H9 (cell line): ENCODE measurements at regions not wholly inside any gene's neighbourhood (a gene's known extent, or its start where the extent isn't known, plus 50 kb on each side); places are given as distances from the start of the nearest gene placed in this dataset.

ENCODE experiments used
- DNase-seq: peaks from one replicate; pipeline ENCODE4 v3.0.0-alpha.2; 2017
- H2AFZ ChIP-seq: one replicate; pipeline ENCODE4 v1.6.1; 2013; ENCODE audit warnings: mild to moderate bottlenecking, low read length, control low read depth, moderate library complexity
- H2AK5ac ChIP-seq: 2 replicates; pipeline ENCODE4 v1.6.1; 2013; ENCODE audit warnings: low read length, control low read depth, mixed read lengths; ENCODE audit not compliant: insufficient read length
- H2BK120ac ChIP-seq: one replicate; pipeline ENCODE4 v1.6.1; 2013; ENCODE audit warnings: low read depth, mild to moderate bottlenecking, low read length, control low read depth, inconsistent platforms; ENCODE audit not compliant: poor library complexity, severe bottlenecking
- H2BK12ac ChIP-seq: 2 replicates; pipeline ENCODE4 v1.6.1; 2013; ENCODE audit warnings: low read length, control low read depth, mixed read lengths, low read depth; ENCODE audit not compliant: insufficient read length
- H2BK15ac ChIP-seq: 2 replicates; pipeline ENCODE4 v1.6.1; 2013; ENCODE audit warnings: low read depth, low read length, control low read depth
- H2BK20ac ChIP-seq: one replicate; pipeline ENCODE4 v1.6.1; 2013; ENCODE audit warnings: low read depth, mild to moderate bottlenecking, low read length, control low read depth, inconsistent platforms; ENCODE audit not compliant: poor library complexity, severe bottlenecking
- H2BK5ac ChIP-seq: 2 replicates; pipeline ENCODE4 v1.6.1; 2013; ENCODE audit warnings: low read length, control low read depth, mixed read lengths; ENCODE audit not compliant: insufficient read length
- H3K14ac ChIP-seq: 2 replicates; pipeline ENCODE4 v1.6.1; 2013; ENCODE audit warnings: low read length, control low read depth; ENCODE audit not compliant: insufficient read depth
- H3K18ac ChIP-seq: 2 replicates; pipeline ENCODE4 v1.6.1; 2013; ENCODE audit warnings: low read depth, mild to moderate bottlenecking, mixed read lengths, low read length, control low read depth; ENCODE audit not compliant: insufficient read length
- H3K23ac ChIP-seq: 2 replicates; pipeline ENCODE4 v1.6.1; 2013; ENCODE audit warnings: low read length, control low read depth, mixed read lengths, low read depth; ENCODE audit not compliant: insufficient read length
- H3K23me2 ChIP-seq: 2 replicates; pipeline ENCODE4 v1.6.1; 2013; ENCODE audit warnings: low read depth, mild to moderate bottlenecking, mixed read lengths, low read length, control low read depth; ENCODE audit not compliant: insufficient read length, poor library complexity, severe bottlenecking
- H3K27ac ChIP-seq: 2 replicates; pipeline ENCODE4 v1.5.1; 2013; ENCODE audit warnings: low read length, control low read depth, mixed read lengths, low read depth; ENCODE audit not compliant: insufficient read length
- H3K27me3 ChIP-seq: 2 replicates; pipeline ENCODE4 v1.6.1; 2013; ENCODE audit warnings: low read length, control low read depth, inconsistent platforms; ENCODE audit not compliant: insufficient read depth
- H3K4ac ChIP-seq: 2 replicates; pipeline ENCODE4 v1.6.1; 2013; ENCODE audit warnings: low read depth, mild to moderate bottlenecking, control low read depth, inconsistent platforms, low read length, moderate library complexity
- H3K4me1 ChIP-seq: 2 replicates; pipeline ENCODE4 v1.6.1; 2013; ENCODE audit warnings: low read length, control low read depth, inconsistent platforms; ENCODE audit not compliant: insufficient read depth
- H3K4me2 ChIP-seq: 2 replicates; pipeline ENCODE4 v1.6.1; 2013; ENCODE audit warnings: low read length, control low read depth, mixed read lengths; ENCODE audit not compliant: insufficient read length, insufficient read depth
- H3K56ac ChIP-seq: 2 replicates; pipeline ENCODE4 v1.6.1; 2013; ENCODE audit warnings: low read depth, mild to moderate bottlenecking, mixed read lengths, low read length, control low read depth; ENCODE audit not compliant: insufficient read length
- H3K79me1 ChIP-seq: 2 replicates; pipeline ENCODE4 v1.6.1; 2013; ENCODE audit warnings: low read depth, mild to moderate bottlenecking, moderate library complexity, low read length, control low read depth, inconsistent platforms; ENCODE audit not compliant: insufficient read depth, poor library complexity, severe bottlenecking
- H3K79me2 ChIP-seq: 2 replicates; pipeline ENCODE4 v1.6.1; 2013; ENCODE audit warnings: low read length, control low read depth, inconsistent platforms; ENCODE audit not compliant: insufficient read depth
- H3K9ac ChIP-seq: 2 replicates; pipeline ENCODE4 v1.6.1; 2013; ENCODE audit warnings: low read length, control low read depth, mixed read lengths; ENCODE audit not compliant: insufficient read length; ENCODE audit errors: extremely low read depth
- H3K9me3 ChIP-seq: one replicate; pipeline ENCODE4 v1.6.1; 2013; ENCODE audit warnings: low read depth, low read length, inconsistent platforms; ENCODE audit not compliant: control insufficient read depth
- H3T11ph ChIP-seq: one replicate; pipeline ENCODE4 v1.6.1; 2013; ENCODE audit warnings: mild to moderate bottlenecking, low read length, control low read depth, inconsistent platforms
- H4K20me1 ChIP-seq: one replicate; pipeline ENCODE4 v1.6.1; 2013; ENCODE audit not compliant: control insufficient read depth, insufficient read length, insufficient read depth
- H4K5ac ChIP-seq: 2 replicates; pipeline ENCODE4 v1.6.1; 2013; ENCODE audit warnings: low read depth, mild to moderate bottlenecking, mixed read lengths, low read length, control low read depth; ENCODE audit not compliant: insufficient read length
- H4K8ac ChIP-seq: replicated peaks from 2 replicates; pipeline ENCODE4 v1.6.1; 2013; ENCODE audit warnings: low read length, control low read depth, mixed read lengths, low read depth; ENCODE audit not compliant: insufficient read length
- H4K91ac ChIP-seq: 2 replicates; pipeline ENCODE4 v1.6.1; 2013; ENCODE audit warnings: low read depth, mild to moderate bottlenecking, moderate library complexity, mixed read lengths, low read length, control low read depth; ENCODE audit not compliant: insufficient read length
- H3K27ac Mint-ChIP-seq, 3 experiments: 2 replicates in 2 of 3; 3 replicates in 1 of 3; pipeline ENCODE4 v1.8.0; 2020 to 2021; ENCODE audit warnings: mixed read lengths in 3 of 3, mild to moderate bottlenecking in 1 of 3, moderate library complexity in 1 of 3
- H3K27me3 Mint-ChIP-seq: 2 replicates; pipeline ENCODE4 v1.8.0; 2021; ENCODE audit warnings: low read depth, mild to moderate bottlenecking, moderate library complexity, mixed read lengths
- H3K36me3 Mint-ChIP-seq, 3 experiments: 2 replicates in 2 of 3; 3 replicates in 1 of 3; pipeline ENCODE4 v1.8.0; 2020 to 2021; ENCODE audit warnings: low read depth in 3 of 3, mixed read lengths in 3 of 3; ENCODE audit not compliant: insufficient read depth in 1 of 3
- H3K4me1 Mint-ChIP-seq, 2 experiments: 2 replicates each; pipeline ENCODE4 v1.8.0; 2020; ENCODE audit warnings: mixed read lengths in 2 of 2
- H3K4me3 Mint-ChIP-seq, 2 experiments: 2 replicates in 1 of 2; 3 replicates in 1 of 2; pipeline ENCODE4 v1.8.0; 2020 to 2021; ENCODE audit warnings: mild to moderate bottlenecking in 2 of 2, mixed read lengths in 2 of 2, moderate library complexity in 1 of 2
- H3K9me3 Mint-ChIP-seq, 2 experiments: 2 replicates in 1 of 2; 3 replicates in 1 of 2; pipeline ENCODE4 v1.8.0; 2020; ENCODE audit warnings: mild to moderate bottlenecking in 2 of 2, mixed read lengths in 2 of 2, moderate library complexity in 1 of 2
- CTCF ChIP-seq: fragments of 200-600 bp; sonication (generic); conservative IDR thresholded peaks from 3 replicates; pipeline ENCODE4 v1.8.0; 2021; ENCODE audit warnings: antibody characterized with exemption, mild to moderate bottlenecking
- WGBS: extraction: QIAGEN DNeasy Blood & Tissue Kit; methylation state at CpG from one replicate; pipeline ENCODE4 v1.1.7; 2013; ENCODE audit warnings: missing lambda C conversion rate, low lambda C conversion rate, mixed read lengths; ENCODE audit not compliant: insufficient read length; ENCODE audit errors: extremely low coverage; 5-methylcytosine and 5-hydroxymethylcytosine counted together

- H3K27ac Mint-ChIP-seq: no peak overlapping the region
- H3K14ac ChIP-seq: no peak overlapping the region
- H3K56ac ChIP-seq: no peak overlapping the region
- peaks cover 3% of the 10 kb centered on the region; the same call in 1 of the 2 replicates for H3K4me1 ChIP-seq
- peaks cover 3 to 9% of the 10 kb centered on the region in 2 experiments; a peak in 3 of 4 replicates for H3K4me1 Mint-ChIP-seq
- H3K9me3 Mint-ChIP-seq: peaks cover 8 to 13% of the 10 kb centered on the region in 2 experiments; a peak in 4 of 5 replicates
- no peak overlapping the region for H4K8ac ChIP-seq
- H3K23me2 ChIP-seq: no peaks in the 10 kb centered on the region
- no peak overlapping the region for H3K9ac ChIP-seq
- no peak overlapping the region for H2BK120ac ChIP-seq
- H3K79me2 ChIP-seq: no peaks in the 10 kb centered on the region
- H2BK15ac ChIP-seq: no peak overlapping the region
- H3K4me2 ChIP-seq: no peak overlapping the region
- H3K27me3 ChIP-seq: no peaks in the 10 kb centered on the region; the same call in 1 of the 2 replicates
- no peaks in the 10 kb centered on the region for H4K20me1 ChIP-seq
- no peak overlapping the region for H2BK5ac ChIP-seq
- no CpG with 5 or more reads among the region's 6 CpGs for WGBS
- no peak overlapping the region for H4K5ac ChIP-seq
- no peak overlapping the region for H4K91ac ChIP-seq
- H3K23ac ChIP-seq: no peak overlapping the region
- peaks cover 4% of the 10 kb centered on the region for H3K27me3 Mint-ChIP-seq
- no peak overlapping the region for H2BK12ac ChIP-seq
- no peak overlapping the region for H3K4ac ChIP-seq
- no peak for TF ChIP-seq CTCF
- H2AK5ac ChIP-seq: no peak overlapping the region
- no peaks in the 10 kb centered on the region for H3K9me3 ChIP-seq
- no peak overlapping the region for H3K18ac ChIP-seq
- peaks cover 0 to 5% (median 2%) of the 10 kb centered on the region in 3 experiments; a peak in 3 of 7 replicates for H3K36me3 Mint-ChIP-seq
- H3T11ph ChIP-seq: no peak overlapping the region
- no peak overlapping the region for H2BK20ac ChIP-seq
- H3K27ac ChIP-seq: no peak overlapping the region
- H3K4me3 Mint-ChIP-seq: no peak overlapping the region
- DNase-seq: no peak
- H3K79me1 ChIP-seq: no peaks in the 10 kb centered on the region
- H2AFZ ChIP-seq: no peak overlapping the region
These were observed 73.1 kb upstream of the CES5A start for GRCh38 chr16:55948230-55948629.
